Tongue (tissue), 1 donor: ENCODE measurements at regions not wholly inside any gene's neighbourhood (a gene's known extent, or its start where the extent isn't known, plus 50 kb on each side); places are given as distances from the start of the nearest gene placed in this dataset.
A peak's percentile ranks its signal among the peaks of the same experiment; 100 is the strongest.

Source experiments
- DNase-seq: peaks from one replicate; pipeline ENCODE4 v3.0.0-alpha.2; 2015

- no peak for DNase-seq
Measured at GRCh38 chr10:123952099-123952498, 60.5 kb upstream of the CPXM2 start.

DNA sequence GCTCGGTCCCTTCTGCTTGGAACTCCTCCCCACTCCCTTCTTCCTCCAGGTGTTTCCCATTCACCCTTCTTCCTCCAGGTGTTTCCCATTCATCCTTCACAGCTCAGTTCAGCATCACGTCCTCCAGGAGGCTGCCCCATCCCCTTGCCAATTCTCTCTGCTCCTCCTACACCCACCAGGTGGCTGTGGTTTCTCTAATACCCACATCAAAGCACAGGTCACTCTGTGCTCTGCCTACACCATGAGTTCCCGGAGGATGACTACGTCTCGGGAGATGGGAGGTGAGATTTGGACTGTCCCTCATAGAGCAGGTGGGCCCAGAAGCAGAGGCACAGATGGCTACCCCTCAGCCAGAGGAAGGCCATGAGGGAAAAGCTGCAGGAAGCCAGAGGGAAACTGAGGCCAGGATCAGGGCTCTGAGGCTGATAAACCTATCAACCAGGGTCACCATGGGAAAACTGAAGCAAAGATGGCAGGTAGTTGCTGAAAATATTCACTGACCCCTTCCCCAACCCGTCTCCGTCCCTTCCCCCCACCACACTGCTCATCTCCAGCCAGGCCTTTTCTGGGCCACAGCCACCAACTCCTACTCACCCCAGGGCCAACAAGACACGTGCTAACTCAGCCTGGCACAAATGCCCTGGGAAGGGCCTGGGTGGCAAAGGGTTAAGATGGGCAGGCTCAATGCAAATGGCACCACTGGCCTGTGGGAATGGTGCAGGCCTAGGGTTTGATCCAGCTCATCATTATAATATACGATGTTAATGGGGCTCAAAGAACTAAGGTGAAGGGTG is 56.6 kb upstream of the CPXM2 start:
- peak; percentile 18 for DNase-seq

GRCh38 chr10:123945325-123945920 is 53.8 kb upstream of the CPXM2 start:
- peak; percentile 51 for DNase-seq

DNA sequence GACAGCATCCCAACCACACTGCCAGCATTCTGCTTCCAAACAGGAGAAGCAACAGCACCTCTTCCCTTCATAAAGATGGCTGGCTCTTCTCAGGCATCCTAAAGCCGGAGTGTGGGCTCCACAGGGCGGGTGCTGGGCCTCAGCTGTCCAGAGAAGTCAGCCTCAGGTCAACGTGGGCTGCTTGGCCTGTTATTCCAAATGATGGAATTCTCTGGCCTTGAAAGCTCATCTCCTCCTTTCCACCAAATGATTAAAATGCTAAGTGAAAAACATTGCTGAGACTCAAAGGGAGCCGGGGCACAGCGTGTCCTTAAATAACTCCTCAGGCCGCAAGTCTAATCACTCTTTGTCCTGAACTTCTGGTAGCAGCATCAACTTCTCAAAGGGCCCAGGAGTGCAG is 53.1 kb upstream of the CPXM2 start:
- no peak for DNase-seq

- DNase-seq: no peak
Measured at GRCh38 chr10:123943307-123943706, 51.7 kb upstream of the CPXM2 start.

- DNase-seq: no peak
Measured at GRCh38 chr10:123942114-123942861, 50.7 kb upstream of the CPXM2 start.
